Keratinocyte (primary cell): ENCODE measurements at regions not wholly inside any gene's neighbourhood (a gene's known extent, or its start where the extent isn't known, plus 50 kb on each side); places are given as distances from the start of the nearest gene placed in this dataset.

Experiments
- DNase-seq: peaks from one replicate; pipeline ENCODE4 v3.0.0-alpha.2; 2011; ENCODE audit warnings: low read depth, missing footprints, low spot score
- FAIRE-seq: peaks from 2 replicates; lab custom pipeline; 2011; peaks lifted over from hg19 to GRCh38; lab: Jason Lieb, UNC
- H2AFZ ChIP-seq: 2 replicates; pipeline ENCODE4 v1.6.0; 2012; ENCODE audit warnings: low read length, control low read depth, inconsistent platforms; ENCODE audit not compliant: control insufficient read depth
- H3K27ac ChIP-seq: 2 replicates; pipeline ENCODE4 v1.5.1; 2011; ENCODE audit warnings: low read length; ENCODE audit not compliant: control insufficient read depth, insufficient read depth
- H3K27me3 ChIP-seq: 3 replicates; pipeline ENCODE4 v1.6.0; 2011; ENCODE audit warnings: low read length; ENCODE audit not compliant: control insufficient read depth, insufficient read depth; ENCODE audit errors: extremely low read depth
- H3K36me3 ChIP-seq, 2 experiments: 2 replicates in 1 of 2; 3 replicates in 1 of 2; pipeline ENCODE4 v1.5.1; 2011; ENCODE audit warnings: low read length in 2 of 2, mild to moderate bottlenecking in 1 of 2; ENCODE audit not compliant: control insufficient read depth in 2 of 2, insufficient read depth in 2 of 2; ENCODE audit errors: extremely low read depth in 1 of 2
- H3K4me1 ChIP-seq: 3 replicates; pipeline ENCODE4 v1.5.1; 2011; ENCODE audit warnings: low read length; ENCODE audit not compliant: control insufficient read depth, insufficient read depth; ENCODE audit errors: extremely low read depth
- H3K4me2 ChIP-seq: 3 replicates; pipeline ENCODE4 v1.6.0; 2011; ENCODE audit warnings: low read depth, low read length; ENCODE audit not compliant: control insufficient read depth, insufficient read depth; ENCODE audit errors: extremely low read depth
- H3K4me3 ChIP-seq, 3 experiments: fragments of 200-600 bp in 1 of 3; sonication (generic) in 1 of 3; 2 replicates in 2 of 3; 3 replicates in 1 of 3; pipeline ENCODE4 v1.5.1; 2011 to 2016; ENCODE audit warnings: low read length in 3 of 3, mild to moderate bottlenecking in 3 of 3, control low read depth in 2 of 3, inconsistent platforms in 1 of 3, low read depth in 1 of 3, mixed read lengths in 1 of 3, mixed run types in 1 of 3, moderate library complexity in 1 of 3; ENCODE audit not compliant: control insufficient read depth in 2 of 3, insufficient read depth in 2 of 3; ENCODE audit errors: extremely low read depth in 1 of 3
- H3K79me2 ChIP-seq: 2 replicates; pipeline ENCODE4 v1.6.0; 2012; ENCODE audit warnings: low read length; ENCODE audit not compliant: control insufficient read depth, insufficient read depth
- H3K9ac ChIP-seq: 3 replicates; pipeline ENCODE4 v1.6.0; 2011; ENCODE audit warnings: low read length; ENCODE audit not compliant: control insufficient read depth, insufficient read depth; ENCODE audit errors: extremely low read depth
- H3K9me1 ChIP-seq: 3 replicates; pipeline ENCODE4 v1.6.0; 2011; ENCODE audit warnings: low read length; ENCODE audit not compliant: control insufficient read depth, insufficient read depth; ENCODE audit errors: extremely low read depth
- H3K9me3 ChIP-seq: 2 replicates; pipeline ENCODE4 v1.5.1; 2012; ENCODE audit warnings: low read depth, low read length; ENCODE audit not compliant: control insufficient read depth
- H4K20me1 ChIP-seq: 3 replicates; pipeline ENCODE4 v1.6.0; 2011; ENCODE audit warnings: low read length; ENCODE audit not compliant: control insufficient read depth, insufficient read depth; ENCODE audit errors: extremely low read depth
- CTCF ChIP-seq, 3 experiments: IDR thresholded peaks in 1 of 3; conservative IDR thresholded peaks in 1 of 3; optimal IDR thresholded peaks in 1 of 3; 2 replicates in 2 of 3; 3 replicates in 1 of 3; pipeline versions ENCODE3 to v1.5.1; 2011; ENCODE audit warnings: low read length in 3 of 3, mild to moderate bottlenecking in 3 of 3, moderate library complexity in 2 of 3, control low read depth in 1 of 3, inconsistent platforms in 1 of 3; ENCODE audit not compliant: insufficient read depth in 2 of 3; ENCODE audit errors: extremely low read depth in 1 of 3
- EZH2 ChIP-seq: IDR thresholded peaks from one replicate; pipeline ENCODE4 v1.6.1; 2012; ENCODE audit warnings: inconsistent platforms, mild to moderate bottlenecking, low read length, moderate library complexity
- dilution Hi-C: fragments of 300-500 bp; cut with MboI; formaldehyde crosslinking; loops from one replicate; pipeline ENCODE4 v1.7.0; 2020; ENCODE audit warnings: low sequenced_read_pairs; ENCODE audit not compliant: extremely low pct_ligation_motif_present

- DNase-seq = peak; percentile 95
- peak overlapping the region; percentile 84 for H3K27ac ChIP-seq
These were observed 132.2 kb downstream of the KLF13 start for GRCh38 chr15:31458596-31459399.

GRCh38 chr15:31459400-31459748, 132.7 kb downstream of the KLF13 start:
- no peak for DNase-seq
- Histone ChIP-seq H3K4me3 (no peak overlapping the region), H3K27me3 (no peaks in the 10 kb centered on the region), H4K20me1 (no peaks in the 10 kb centered on the region), H2AFZ (no peak overlapping the region), H3K79me2 (no peaks in the 10 kb centered on the region), H3K4me1 (peaks cover 33% of the 10 kb centered on the region), H3K9me1 (no peaks in the 10 kb centered on the region), H3K27ac (peak overlapping the region; percentile 31), H3K9me3 (no peaks in the 10 kb centered on the region), H3K9ac (no peak overlapping the region), H3K4me2 (peak overlapping the region; percentile 37), H3K36me3 (no peaks in the 10 kb centered on the region)
- dilution Hi-C loops = no loop called here
- FAIRE-seq = no peak
- no peak for TF ChIP-seq CTCF (optimal IDR thresholded peaks at IDR 0.05 in 1 of 3, IDR thresholded peaks at IDR 0.05 in 1 of 3, conservative IDR thresholded peaks at IDR 0.05 in 1 of 3; ENCODE audit: extremely low read depth in 1 of 3, insufficient read depth in 2 of 3, low read length in 3 of 3)
- TF ChIP-seq EZH2 = no peak

More at GRCh38 chr15:31458596-31459399, 132.2 kb downstream of the KLF13 start:
- Histone ChIP-seq H4K20me1 (no peaks in the 10 kb centered on the region), H3K9me3 (no peaks in the 10 kb centered on the region), H3K4me3 (peak overlapping the region in 1 of 3 experiments; percentile 14), H3K27me3 (no peaks in the 10 kb centered on the region), H3K4me2 (peak overlapping the region; percentile 37), H3K9ac (peak overlapping the region; percentile 36), H3K79me2 (no peaks in the 10 kb centered on the region), H3K9me1 (no peaks in the 10 kb centered on the region), H3K36me3 (no peaks in the 10 kb centered on the region), H2AFZ (peak overlapping the region; percentile 40), H3K4me1 (peaks cover 32% of the 10 kb centered on the region)
- TF ChIP-seq EZH2 (no peak), CTCF (optimal IDR thresholded peaks at IDR 0.05 in 1 of 3, IDR thresholded peaks at IDR 0.05 in 1 of 3, conservative IDR thresholded peaks at IDR 0.05 in 1 of 3; ENCODE audit: extremely low read depth in 1 of 3, insufficient read depth in 2 of 3, low read length in 3 of 3) (no peak)
- FAIRE-seq = peak; percentile 96
- dilution Hi-C loops = no loop called here
